ENCODE measurements at regions not wholly inside any gene's neighbourhood (a gene's known extent, or its start where the extent isn't known, plus 50 kb on each side); places are given as distances from the start of the nearest gene placed in this dataset.

- DNase-seq (ENCODE audit: extremely low read depth in 1 of 11, low read depth in 9 of 11, low spot score in 4 of 11) = no peak
Observed at GRCh38 chr5:167755420-167755819, 536.0 kb upstream of the WWC1 start.

DNA sequence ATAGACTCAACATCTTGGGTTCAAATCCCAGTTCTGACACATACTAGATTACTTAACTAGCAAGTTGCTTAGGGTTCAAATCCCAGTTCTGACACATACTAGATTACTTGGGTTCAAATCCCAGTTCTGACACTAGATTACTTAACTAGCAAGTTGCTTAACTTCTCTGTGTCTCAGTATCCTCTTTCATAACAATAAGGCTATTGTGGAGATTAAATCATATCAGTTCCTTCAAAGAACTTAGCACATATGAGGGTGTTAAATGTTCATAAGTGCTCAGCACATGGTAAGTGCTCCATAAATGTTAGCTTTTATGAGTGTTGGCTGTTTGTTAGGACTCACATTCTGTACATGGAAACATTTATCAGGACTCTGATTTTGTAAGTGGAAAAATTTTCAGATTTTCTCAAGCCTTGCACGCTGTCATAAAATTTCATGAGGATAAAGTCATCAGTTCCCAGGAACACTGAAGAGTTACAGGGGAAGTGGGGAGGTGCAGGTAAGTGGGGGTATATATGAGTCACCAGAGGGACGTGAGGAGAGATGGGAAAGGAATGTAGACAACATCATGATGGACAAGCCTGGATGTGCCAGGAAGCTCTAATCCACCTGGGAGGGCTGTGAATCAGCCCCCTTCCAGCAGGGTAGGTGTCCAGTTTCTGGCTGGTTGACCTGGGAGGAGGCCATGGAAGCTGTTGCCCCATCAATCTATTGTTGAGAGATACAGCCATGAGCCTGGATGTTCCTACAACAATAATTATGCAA lies 532.2 kb upstream of the WWC1 start:
- no peak for DNase-seq (ENCODE audit: extremely low read depth in 1 of 11, low read depth in 9 of 11, low spot score in 4 of 11)

DNA sequence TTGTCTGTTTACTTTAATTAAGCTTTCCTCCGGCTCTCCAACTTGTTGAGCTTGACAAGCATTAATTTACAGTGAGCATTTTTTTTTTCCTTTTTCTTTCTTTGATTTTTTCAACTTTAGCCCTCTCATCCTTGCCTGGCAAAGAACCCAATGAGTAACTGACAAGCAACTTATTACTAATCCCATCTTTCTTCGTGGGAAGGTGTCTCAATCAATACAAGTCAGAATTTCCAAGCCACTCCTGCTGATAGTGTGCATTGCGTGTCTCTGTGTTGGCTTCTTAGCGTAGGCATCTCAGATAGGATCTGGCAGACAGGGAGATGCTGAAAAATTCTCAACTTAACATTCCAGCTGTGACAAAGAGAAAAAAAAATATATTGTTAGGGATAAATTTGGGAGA lies 527.7 kb upstream of the WWC1 start:
- no peak for DNase-seq (ENCODE audit: extremely low read depth in 1 of 11, low read depth in 9 of 11, low spot score in 4 of 11)

GRCh38 chr5:167764641-167765289 lies 526.7 kb upstream of the WWC1 start:
- no peak for DNase-seq (ENCODE audit: extremely low read depth in 1 of 11, low read depth in 9 of 11, low spot score in 4 of 11)

DNA sequence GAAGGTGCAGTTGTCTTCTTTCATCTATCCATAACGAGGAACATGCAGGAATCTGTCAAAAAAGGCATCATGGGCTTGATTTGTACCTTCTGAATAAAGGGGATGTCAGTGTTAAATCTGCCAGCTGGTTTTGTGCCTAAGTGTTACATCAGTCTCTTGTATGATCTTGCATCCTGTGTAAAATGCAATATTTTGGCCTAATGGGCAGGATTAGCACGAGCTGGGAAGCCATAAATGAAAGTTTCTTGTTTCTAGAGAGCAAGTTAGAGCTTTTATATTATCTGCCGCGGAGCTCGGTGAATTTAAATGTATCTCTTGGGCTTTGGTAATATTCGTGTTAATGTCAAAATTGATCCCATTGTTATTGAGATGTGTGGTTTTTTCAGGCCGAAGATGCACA lies 526.1 kb upstream of the WWC1 start:
- DNase-seq (ENCODE audit: extremely low read depth in 1 of 11, low read depth in 9 of 11, low spot score in 4 of 11) = no peak

DNA sequence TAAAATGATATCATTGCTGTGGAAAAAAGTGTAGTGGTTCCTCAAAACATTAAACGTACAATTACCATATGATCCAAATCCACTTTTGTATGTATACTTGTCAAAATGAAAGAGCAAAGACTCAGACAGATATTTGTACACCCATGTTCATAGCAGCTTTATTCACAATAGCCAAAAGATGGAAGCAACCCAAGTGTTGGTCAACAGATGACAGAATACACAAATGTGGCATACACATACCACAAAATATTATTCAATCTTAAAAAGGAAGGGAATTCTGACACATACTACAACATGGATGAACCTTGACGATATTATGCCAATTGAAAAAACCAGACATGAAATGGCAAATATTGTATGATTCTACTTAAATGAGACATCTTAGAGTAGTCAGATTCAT lies 524.5 kb upstream of the WWC1 start:
- no peak for DNase-seq (ENCODE audit: extremely low read depth in 1 of 11, low read depth in 9 of 11, low spot score in 4 of 11)

DNA sequence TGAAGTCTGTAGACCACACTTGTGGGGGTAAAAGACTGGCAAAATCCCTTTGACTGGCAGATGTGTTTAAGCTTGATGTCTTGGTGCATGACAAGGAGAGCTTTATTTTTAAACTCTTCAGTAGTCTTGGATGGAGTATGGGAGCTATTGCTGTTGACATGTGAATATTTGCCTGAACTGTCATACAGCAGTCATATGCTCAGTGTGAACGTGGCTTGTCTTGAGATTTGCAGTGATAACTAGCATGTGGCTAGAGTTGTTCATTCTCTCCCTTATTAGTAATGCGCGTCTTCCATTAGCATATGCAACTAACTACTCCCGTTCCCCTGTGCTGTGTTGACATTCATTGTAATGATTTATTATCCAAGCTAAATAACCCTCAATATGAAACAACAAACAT lies 523.6 kb upstream of the WWC1 start:
- DNase-seq (ENCODE audit: extremely low read depth in 1 of 11, low read depth in 9 of 11, low spot score in 4 of 11) = no peak

DNA sequence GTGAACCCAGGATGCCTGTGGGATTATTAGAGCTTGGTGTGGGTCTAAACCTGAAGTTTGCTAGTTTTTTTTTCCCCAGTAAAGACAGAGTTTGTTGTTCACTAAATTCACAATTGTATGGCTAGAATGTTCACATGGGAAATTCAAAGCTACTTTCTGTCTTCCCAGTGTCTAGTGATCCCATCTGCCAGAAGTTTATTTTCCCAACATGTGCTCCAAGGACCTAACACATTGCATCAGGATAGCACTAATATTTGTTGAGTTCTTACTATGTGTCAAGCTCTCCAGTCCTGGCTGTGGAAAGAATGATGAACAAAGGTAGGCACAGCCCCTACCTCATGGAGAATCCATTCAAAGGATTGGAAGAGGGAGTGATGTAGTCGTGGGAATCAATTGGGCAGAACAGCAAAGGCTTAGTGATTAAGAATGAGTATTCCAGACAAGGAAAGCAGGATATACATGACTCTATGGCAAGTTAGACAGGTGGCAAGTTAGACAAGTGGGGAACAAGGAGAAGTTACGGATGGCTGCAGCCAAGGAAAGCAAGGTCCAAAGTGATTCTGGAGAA lies 521.5 kb upstream of the WWC1 start:
- no peak for DNase-seq (ENCODE audit: extremely low read depth in 1 of 11, low read depth in 9 of 11, low spot score in 4 of 11)

- no peak for DNase-seq (ENCODE audit: extremely low read depth in 1 of 11, low read depth in 9 of 11, low spot score in 4 of 11)
Observed at GRCh38 chr5:167770461-167770860, 521.0 kb upstream of the WWC1 start.

GRCh38 chr5:167771571-167771970 lies 519.9 kb upstream of the WWC1 start:
- no peak for DNase-seq (ENCODE audit: extremely low read depth in 1 of 11, low read depth in 9 of 11, low spot score in 4 of 11)

DNA sequence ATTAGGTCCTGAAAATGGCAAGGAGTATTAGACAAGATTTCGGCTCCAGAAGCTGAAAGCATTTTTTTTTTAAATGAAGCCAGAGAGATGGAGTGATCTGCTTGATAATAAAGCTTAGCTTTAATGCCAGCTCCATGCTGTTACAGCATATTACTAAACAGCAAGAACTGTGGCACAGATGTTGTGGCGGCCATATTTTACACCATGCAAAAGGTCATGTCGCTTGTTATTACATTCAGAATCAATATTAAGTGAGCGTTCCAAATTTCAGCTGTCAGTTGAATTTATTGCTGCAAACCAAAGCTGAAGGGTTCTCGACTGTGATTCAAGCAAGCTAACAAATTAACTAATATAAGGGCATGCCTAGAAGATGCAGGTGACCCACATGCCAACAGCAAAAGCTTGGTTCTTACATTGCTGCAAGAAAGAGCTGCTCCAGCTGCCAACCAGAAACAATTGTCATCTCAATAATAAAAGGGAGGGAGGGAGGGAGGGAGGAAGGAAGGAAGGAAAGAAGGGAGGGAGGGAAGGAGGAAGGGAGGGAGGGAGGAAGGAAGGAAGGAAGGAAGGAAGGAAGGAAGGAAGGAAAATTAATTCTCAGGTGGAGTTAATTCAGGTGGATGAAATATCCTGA lies 517.7 kb upstream of the WWC1 start:
- no peak for DNase-seq (ENCODE audit: extremely low read depth in 1 of 11, low read depth in 9 of 11, low spot score in 4 of 11)

DNA sequence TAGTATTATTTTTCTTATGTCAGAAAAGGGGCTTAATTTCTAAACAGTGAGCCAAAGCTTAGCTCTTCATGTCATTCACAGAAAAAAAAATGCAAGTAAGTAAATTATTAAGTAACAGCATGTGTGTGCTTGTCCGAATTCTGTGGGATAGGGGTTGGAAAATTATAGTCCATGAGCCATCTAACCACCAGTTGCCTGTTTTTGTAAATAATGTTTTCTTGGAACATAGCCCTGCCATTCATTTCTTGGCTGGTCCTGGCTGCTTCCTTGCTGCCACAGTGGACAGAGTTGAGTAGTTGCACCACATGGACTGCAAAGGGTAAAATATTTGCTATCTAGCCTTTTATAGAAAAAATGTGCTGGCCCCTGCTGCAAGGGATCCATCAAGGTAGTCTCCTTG lies 513.7 kb upstream of the WWC1 start:
- DNase-seq (ENCODE audit: extremely low read depth in 1 of 11, low read depth in 9 of 11, low spot score in 4 of 11) = no peak

DNA sequence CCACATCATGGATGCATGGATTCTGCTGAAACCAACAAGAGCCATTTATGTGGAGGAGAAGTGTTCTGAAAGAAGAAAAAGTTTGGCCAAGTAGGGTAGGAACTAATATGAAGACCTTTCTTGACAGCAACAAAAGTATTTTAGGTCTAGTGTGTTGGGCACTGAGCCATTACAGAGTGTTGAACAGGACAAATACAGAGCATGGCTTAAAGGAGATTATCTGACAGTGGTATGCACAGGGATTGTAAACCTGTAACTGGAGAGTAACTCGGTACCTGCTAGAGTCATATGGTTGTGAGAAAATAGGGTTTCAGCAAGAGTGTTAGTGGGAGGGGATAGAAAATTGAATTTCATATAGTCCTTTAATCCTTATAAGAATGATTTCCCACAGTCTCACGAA lies 513.2 kb upstream of the WWC1 start:
- DNase-seq (ENCODE audit: extremely low read depth in 1 of 11, low read depth in 9 of 11, low spot score in 4 of 11) = no peak

- DNase-seq (ENCODE audit: extremely low read depth in 1 of 11, low read depth in 9 of 11, low spot score in 4 of 11) = no peak
Observed at GRCh38 chr5:167779644-167780043, 511.8 kb upstream of the WWC1 start.

- DNase-seq (ENCODE audit: extremely low read depth in 1 of 11, low read depth in 9 of 11, low spot score in 4 of 11) = no peak
Observed at GRCh38 chr5:167780177-167780576, 511.3 kb upstream of the WWC1 start.

- peak in 7 of 11 donors; percentile 4 to 33 (median 16) for DNase-seq (ENCODE audit: extremely low read depth in 1 of 11, low read depth in 9 of 11, low spot score in 4 of 11)
Observed at GRCh38 chr5:167783145-167783817, 508.2 kb upstream of the WWC1 start.

DNA sequence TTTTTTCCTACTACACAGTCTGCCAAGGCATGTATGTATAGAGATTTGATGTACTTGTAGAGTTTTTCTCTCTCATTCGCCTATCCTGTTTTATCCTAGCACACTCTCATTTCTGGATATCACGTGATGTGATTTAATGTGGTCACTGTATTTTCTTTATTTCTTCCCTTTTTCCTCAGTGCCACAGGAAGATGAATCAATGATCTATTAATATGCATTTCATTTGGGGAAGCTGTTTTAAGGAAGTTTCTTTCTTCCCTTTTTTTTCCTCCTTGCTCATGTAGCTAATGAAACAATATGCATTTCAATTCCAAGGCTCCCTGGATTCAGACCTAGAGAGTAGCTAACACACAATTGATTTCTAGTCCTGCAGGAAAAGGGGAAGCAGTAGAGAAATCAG lies 506.3 kb upstream of the WWC1 start:
- no peak for DNase-seq (ENCODE audit: extremely low read depth in 1 of 11, low read depth in 9 of 11, low spot score in 4 of 11)

GRCh38 chr5:167785901-167786300 lies 505.5 kb upstream of the WWC1 start:
- no peak for DNase-seq (ENCODE audit: extremely low read depth in 1 of 11, low read depth in 9 of 11, low spot score in 4 of 11)

- DNase-seq (ENCODE audit: extremely low read depth in 1 of 11, low read depth in 9 of 11, low spot score in 4 of 11) = no peak
Observed at GRCh38 chr5:167786871-167787578, 504.4 kb upstream of the WWC1 start.

Data from renal cortex interstitium (tissue), 11 donors.